Kidney epithelial cell (primary cell): ENCODE measurements at regions not wholly inside any gene's neighbourhood (a gene's known extent, or its start where the extent isn't known, plus 50 kb on each side); places are given as distances from the start of the nearest gene placed in this dataset.
"Not testable (repeated sequence)": the region's sequence is repeated elsewhere in the genome, so short reads cannot be mapped to it uniquely, and the experiment has no call there.

Source experiments
- DNase-seq: peaks from one replicate; pipeline ENCODE4 v3.0.0-alpha.2; 2010; ENCODE audit warnings: low read depth
- H3K27me3 ChIP-seq: 2 replicates; pipeline ENCODE4 v1.6.0; 2011; ENCODE audit warnings: low read length; ENCODE audit not compliant: control insufficient read depth, insufficient read depth
- H3K36me3 ChIP-seq: 2 replicates; pipeline ENCODE4 v1.5.1; 2011; ENCODE audit warnings: low read length; ENCODE audit not compliant: control insufficient read depth, insufficient read depth
- H3K4me3 ChIP-seq: 2 replicates; pipeline ENCODE4 v1.5.1; 2011; ENCODE audit warnings: low read depth, mild to moderate bottlenecking, control low read depth, low read length
- CTCF ChIP-seq: IDR thresholded peaks from 2 replicates; pipeline ENCODE4 v1.5.1; 2011; ENCODE audit warnings: mild to moderate bottlenecking, moderate library complexity, low read length, control low read depth, inconsistent platforms; ENCODE audit not compliant: insufficient read depth, poor library complexity, severe bottlenecking

GRCh38 chr9:63912451-63912850 is 1372.6 kb downstream of the FOXD4L5 start:
- not testable (repeated sequence) for H3K27me3 ChIP-seq, DNase-seq, H3K4me3 ChIP-seq, H3K36me3 ChIP-seq

GRCh38 chr9:63909076-63909475 is 1375.9 kb downstream of the FOXD4L5 start:
- H3K27me3 ChIP-seq, H3K4me3 ChIP-seq, DNase-seq, H3K36me3 ChIP-seq: not testable (repeated sequence)

- H3K36me3 ChIP-seq, H3K27me3 ChIP-seq, DNase-seq, H3K4me3 ChIP-seq: not testable (repeated sequence)
Measured at GRCh38 chr9:63899637-63900190, 1385.3 kb downstream of the FOXD4L5 start.

GRCh38 chr9:63881386-63881785 is 1403.6 kb downstream of the FOXD4L5 start:
- H3K4me3 ChIP-seq, DNase-seq, H3K36me3 ChIP-seq, H3K27me3 ChIP-seq: not testable (repeated sequence)

DNA sequence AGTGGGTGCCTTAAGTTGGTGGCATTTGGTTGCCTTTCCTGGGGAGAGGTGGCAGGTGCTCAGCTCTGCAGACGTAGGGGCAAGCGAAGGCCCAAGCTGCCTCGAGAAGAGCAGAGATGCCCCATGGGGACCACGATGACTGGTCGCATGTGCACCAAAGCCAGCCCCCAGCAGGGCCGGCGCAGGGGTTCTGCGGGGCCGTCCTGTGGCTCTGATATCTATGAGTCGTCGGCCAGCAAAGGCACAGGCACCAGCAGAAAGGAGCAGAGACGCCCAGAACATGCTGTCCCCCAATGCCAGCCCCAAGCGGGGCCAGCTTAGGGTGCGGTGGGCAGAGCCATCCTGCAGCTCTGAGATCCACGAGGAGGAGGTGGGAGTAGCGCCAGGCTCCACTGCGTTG is 1408.6 kb downstream of the FOXD4L5 start:
- not testable (repeated sequence) for DNase-seq, H3K36me3 ChIP-seq, H3K4me3 ChIP-seq, H3K27me3 ChIP-seq

DNA sequence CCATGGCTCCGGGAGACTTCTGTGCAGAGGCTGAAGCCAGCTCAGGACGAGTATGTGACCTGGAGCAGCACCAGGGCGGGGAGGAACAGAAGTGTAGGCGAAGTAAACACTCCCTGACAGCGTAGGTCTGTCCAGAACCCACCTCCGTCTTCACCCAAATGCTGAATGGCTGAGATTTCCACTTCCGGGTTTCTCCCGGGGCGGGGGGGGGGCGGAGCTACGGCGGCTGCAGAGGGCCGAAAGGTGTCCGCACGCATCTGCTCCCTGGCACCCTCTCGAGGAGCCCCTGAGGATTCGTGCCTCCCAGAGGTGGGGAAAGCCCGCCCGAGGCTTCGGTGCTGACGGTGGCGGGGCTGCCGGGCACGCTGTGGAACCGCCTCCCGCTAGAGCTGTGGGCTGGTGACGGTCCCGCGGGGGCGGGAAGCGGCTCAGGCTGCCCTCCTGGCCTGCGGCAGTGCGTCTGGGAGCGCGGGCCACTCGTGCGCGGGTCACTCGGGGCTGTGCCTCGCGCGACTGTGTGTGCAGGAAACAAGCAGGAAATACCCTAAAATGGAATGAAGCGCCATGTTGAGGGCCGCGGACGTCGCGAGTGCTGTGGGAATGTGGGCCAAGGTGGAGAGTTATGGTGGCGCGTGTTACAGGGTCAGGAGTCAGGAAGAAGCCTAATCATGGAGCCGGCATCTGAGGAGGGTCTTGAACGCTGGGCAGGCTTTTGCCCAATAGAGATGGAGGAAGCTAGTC is 1425.4 kb downstream of the FOXD4L5 start:
- no peak overlapping the region for H3K4me3 ChIP-seq
- TF ChIP-seq CTCF: no peak
- no peaks in the 10 kb centered on the region for H3K36me3 ChIP-seq
- no peaks in the 10 kb centered on the region for H3K27me3 ChIP-seq
- no peak for DNase-seq

DNA sequence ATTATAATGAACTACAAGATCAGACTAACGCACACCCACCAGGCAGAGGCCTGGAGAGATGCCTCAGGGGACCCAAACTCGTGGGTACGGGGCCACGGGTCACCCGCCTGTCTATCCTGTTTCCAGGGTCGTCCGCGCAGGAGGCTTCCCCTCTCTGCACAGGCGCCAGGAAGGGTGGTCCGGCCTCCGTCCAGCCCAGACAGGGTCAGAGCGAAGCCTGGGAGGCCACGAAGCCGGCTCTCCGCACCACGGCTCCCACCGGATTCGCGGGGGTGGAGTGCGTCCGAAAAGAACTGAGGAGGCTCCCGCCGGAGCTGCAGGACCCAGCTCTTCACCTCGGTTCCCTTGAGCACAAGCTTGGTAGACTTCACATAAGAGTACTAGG is 1425.9 kb downstream of the FOXD4L5 start:
- not testable (repeated sequence) for H3K36me3 ChIP-seq, H3K4me3 ChIP-seq, DNase-seq, H3K27me3 ChIP-seq

GRCh38 chr9:63853140-63853751 is 1431.8 kb downstream of the FOXD4L5 start:
- not testable (repeated sequence) for H3K36me3 ChIP-seq, H3K27me3 ChIP-seq, H3K4me3 ChIP-seq, DNase-seq

DNA sequence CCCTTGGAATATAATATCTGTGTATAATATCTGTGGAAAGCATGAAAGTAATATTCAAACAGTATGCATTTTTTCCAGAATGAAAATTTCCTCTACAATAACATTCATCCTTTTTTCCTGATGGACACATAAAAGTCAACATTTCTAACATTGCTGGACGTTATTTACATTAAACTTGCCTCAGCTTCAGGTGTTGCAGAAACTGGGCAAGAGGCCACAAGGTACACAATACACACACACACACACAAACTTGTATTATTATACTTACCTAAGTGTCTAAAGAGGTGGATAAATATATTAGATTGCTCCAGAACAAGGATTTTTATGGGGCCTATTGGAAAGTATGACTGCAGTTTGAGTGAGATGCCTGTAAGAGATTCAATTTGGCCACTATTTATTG is 1460.2 kb downstream of the FOXD4L5 start:
- not testable (repeated sequence) for H3K4me3 ChIP-seq, H3K36me3 ChIP-seq, DNase-seq, H3K27me3 ChIP-seq

DNA sequence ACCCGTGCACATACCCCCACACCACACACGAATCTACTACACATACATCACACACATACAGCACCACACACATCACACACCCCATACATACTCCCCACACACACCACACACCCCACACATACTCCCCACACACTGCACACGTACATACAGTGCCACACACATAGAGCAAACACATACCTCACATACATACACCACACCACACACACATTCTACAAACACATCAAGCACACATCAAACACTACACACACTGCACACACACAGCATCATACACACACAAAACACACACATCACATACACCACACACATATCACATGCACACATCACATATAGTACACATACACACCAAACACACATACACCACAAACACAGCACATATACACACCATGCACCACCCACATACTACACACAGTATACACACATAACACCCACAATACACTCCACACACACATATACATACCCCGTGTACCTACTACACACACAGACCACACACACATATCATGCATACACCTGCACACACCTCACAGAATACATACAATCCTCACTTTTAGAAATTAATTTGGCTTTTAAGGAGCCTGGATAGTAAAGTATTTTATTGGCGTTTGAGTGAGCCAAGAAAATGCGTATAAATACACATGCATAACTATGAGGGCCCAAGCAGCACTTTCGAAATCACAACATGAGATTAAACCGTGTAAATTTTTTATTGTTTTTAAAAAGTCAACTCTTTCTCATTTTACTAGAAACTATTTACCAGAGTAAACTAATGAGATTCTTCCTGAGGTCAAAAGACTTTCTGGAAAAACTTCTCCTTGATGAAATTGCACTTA is 1461.4 kb downstream of the FOXD4L5 start:
- H3K27me3 ChIP-seq, H3K36me3 ChIP-seq, DNase-seq, H3K4me3 ChIP-seq: not testable (repeated sequence)

- DNase-seq, H3K4me3 ChIP-seq, H3K27me3 ChIP-seq, H3K36me3 ChIP-seq: not testable (repeated sequence)
Measured at GRCh38 chr9:63822615-63823374, 1462.2 kb downstream of the FOXD4L5 start.

DNA sequence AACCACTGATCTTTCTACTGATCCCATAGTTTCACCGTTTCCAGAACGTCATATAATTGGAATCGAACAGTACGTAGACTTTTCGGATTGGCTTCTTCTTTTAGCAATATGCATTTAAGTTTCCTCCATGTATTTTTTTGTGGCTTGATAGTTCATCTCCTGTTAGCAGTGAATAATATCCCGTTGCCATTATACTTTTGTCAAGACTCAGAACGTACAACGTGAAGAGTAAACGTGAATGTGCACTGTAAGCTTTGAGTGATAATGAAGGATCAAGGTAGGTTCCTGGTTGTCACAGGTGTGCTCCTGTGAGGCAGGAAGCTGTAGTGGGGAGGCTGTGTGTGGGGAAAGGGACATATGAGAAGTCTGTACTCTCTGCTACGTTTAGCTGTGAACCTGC is 1463.7 kb downstream of the FOXD4L5 start:
- H3K27me3 ChIP-seq: peaks cover 11% of the 10 kb centered on the region
- DNase-seq: not testable (repeated sequence)

DNA sequence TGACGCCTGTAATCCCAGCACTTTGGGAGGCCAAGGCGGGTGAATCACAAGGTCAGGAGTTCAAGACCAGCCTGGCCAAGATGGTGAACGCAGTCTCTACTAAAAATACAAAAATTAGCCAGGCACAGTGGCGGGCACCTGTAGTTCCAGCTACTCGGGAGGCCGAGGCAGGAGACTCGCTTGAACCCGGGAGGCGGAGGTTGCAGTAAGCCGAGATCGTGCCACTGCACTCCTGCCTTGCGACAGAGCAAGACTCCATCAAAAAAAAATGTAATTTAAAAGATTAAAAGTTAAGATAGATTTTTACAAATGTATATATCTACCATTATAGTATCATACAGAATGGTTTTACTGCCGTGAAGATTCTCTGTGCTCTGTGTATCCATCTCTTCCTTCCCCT is 1464.1 kb downstream of the FOXD4L5 start:
- H3K4me3 ChIP-seq, H3K36me3 ChIP-seq, DNase-seq: not testable (repeated sequence)
- peaks cover 11% of the 10 kb centered on the region for H3K27me3 ChIP-seq

More for the DNA sequence above, 1463.7 kb downstream of the FOXD4L5 start:
- not testable (repeated sequence) for H3K4me3 ChIP-seq, H3K36me3 ChIP-seq
